ENCODE measurements at regions not wholly inside any gene's neighbourhood (a gene's known extent, or its start where the extent isn't known, plus 50 kb on each side); places are given as distances from the start of the nearest gene placed in this dataset.

GRCh38 chr2:106720026-106720425 lies 165.9 kb downstream of the ST6GAL2 start:
- FAIRE-seq: no peak

- FAIRE-seq: no peak
Measured at GRCh38 chr2:106724301-106724794, 161.6 kb downstream of the ST6GAL2 start.

- FAIRE-seq: no peak
Measured at GRCh38 chr2:106734165-106734564, 151.8 kb downstream of the ST6GAL2 start.

GRCh38 chr2:106735807-106736206 lies 150.2 kb downstream of the ST6GAL2 start:
- FAIRE-seq: no peak

- no peak for FAIRE-seq
Measured at GRCh38 chr2:106736221-106736620, 149.7 kb downstream of the ST6GAL2 start.

GRCh38 chr2:106745468-106745867 lies 140.5 kb downstream of the ST6GAL2 start:
- FAIRE-seq: no peak

GRCh38 chr2:106749823-106750222 lies 136.1 kb downstream of the ST6GAL2 start:
- FAIRE-seq: no peak

All from islet of Langerhans (tissue), 1 donor.